OCI-LY3 (cell line): ENCODE measurements at regions not wholly inside any gene's neighbourhood (a gene's known extent, or its start where the extent isn't known, plus 50 kb on each side); places are given as distances from the start of the nearest gene placed in this dataset.

Source experiments
- CTCF ChIP-seq: fragments of 200-600, 300-600 bp; sonication (generic); IDR thresholded peaks from 2 replicates; pipeline ENCODE4 v1.5.1; 2014; ENCODE audit warnings: antibody characterized with exemption, low read length, low read depth
- EZH2phosphoT487 ChIP-seq: fragments of 200-600 bp; shearing (Covaris generic); IDR thresholded peaks from 2 replicates; pipeline ENCODE4 v1.6.1; 2018; ENCODE audit warnings: antibody characterized with exemption, mixed run types, low read depth

DNA sequence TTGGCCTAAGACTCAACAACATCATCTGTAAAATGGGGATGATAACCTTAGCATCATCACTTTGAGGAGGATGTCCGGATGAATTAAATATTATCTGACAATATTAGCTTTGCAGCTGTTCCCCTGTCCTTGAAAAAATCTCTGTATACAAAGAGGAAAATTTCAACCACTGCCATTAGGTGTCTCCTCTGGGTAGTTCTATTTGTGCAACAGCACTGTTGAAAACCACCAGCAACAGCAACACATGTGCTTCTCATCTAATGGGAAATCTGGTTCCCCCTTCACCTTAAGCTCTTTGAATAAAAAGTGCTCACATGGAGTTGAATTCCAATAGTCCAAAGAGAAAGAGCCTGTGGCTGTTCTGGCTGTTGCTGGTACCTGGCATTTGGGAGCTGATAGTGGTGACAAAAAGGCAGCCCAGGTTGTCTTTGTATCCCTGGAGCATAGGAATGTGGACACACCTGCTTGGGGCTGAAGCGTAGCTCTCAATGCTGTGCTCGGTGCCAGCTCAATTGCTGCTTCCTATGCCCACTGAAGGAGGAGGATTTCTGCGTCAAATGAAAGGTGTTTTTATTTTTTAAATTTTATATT is 322.1 kb upstream of the MSX2 start:
- TF ChIP-seq CTCF: peak; percentile 10; the same call in 1 of the 2 replicates
- TF ChIP-seq EZH2phosphoT487: no peak
